Smooth muscle cell (in vitro differentiated cells): ENCODE measurements at regions not wholly inside any gene's neighbourhood (a gene's known extent, or its start where the extent isn't known, plus 50 kb on each side); places are given as distances from the start of the nearest gene placed in this dataset.

ENCODE experiments used
- DNase-seq: peaks from one replicate; lab custom pipeline; 2025; ENCODE audit not compliant: unreplicated experiment; lab: John Stamatoyannopoulos, UW
- H2AFZ ChIP-seq: fragments of 200-600 bp; sonication (generic); 2 replicates; pipeline ENCODE4 v1.6.0; 2016; ENCODE audit warnings: antibody characterized with exemption, low read depth, mild to moderate bottlenecking
- H3F3A ChIP-seq: fragments of 200-600 bp; sonication (generic); 2 replicates; pipeline ENCODE4 v1.6.0; 2017; ENCODE audit warnings: antibody characterized with exemption, low read depth
- H3K27ac ChIP-seq: fragments of 200-600 bp; sonication (generic); 2 replicates; pipeline ENCODE4 v1.5.1; 2016; ENCODE audit warnings: low read depth, mild to moderate bottlenecking
- H3K27me3 ChIP-seq: fragments of 200-600 bp; sonication (generic); 2 replicates; pipeline ENCODE4 v1.6.1; 2016; ENCODE audit warnings: low read depth, mild to moderate bottlenecking
- H3K36me3 ChIP-seq: fragments of 200-600 bp; sonication (generic); 2 replicates; pipeline ENCODE4 v1.5.1; 2016; ENCODE audit warnings: low read depth
- H3K4me1 ChIP-seq: fragments of 200-600 bp; sonication (generic); 2 replicates; pipeline ENCODE4 v1.5.1; 2016; ENCODE audit warnings: low read depth
- H3K4me2 ChIP-seq: fragments of 200-600 bp; sonication (generic); 2 replicates; pipeline ENCODE4 v1.6.0; 2016; ENCODE audit warnings: mild to moderate bottlenecking
- H3K4me3 ChIP-seq: fragments of 200-600 bp; sonication (generic); 2 replicates; pipeline ENCODE4 v1.5.1; 2016; ENCODE audit warnings: mild to moderate bottlenecking
- H3K79me2 ChIP-seq: fragments of 200-600 bp; sonication (generic); 2 replicates; pipeline ENCODE4 v1.6.0; 2016; ENCODE audit warnings: low read depth, mild to moderate bottlenecking
- H3K9ac ChIP-seq: fragments of 200-600 bp; sonication (generic); 2 replicates; pipeline ENCODE4 v1.6.0; 2016; ENCODE audit warnings: low read depth
- H3K9me3 ChIP-seq: fragments of 200-600 bp; sonication (generic); replicated peaks from 2 replicates; pipeline ENCODE4 v1.5.1; 2016; ENCODE audit warnings: low read depth
- H4K20me1 ChIP-seq: fragments of 200-600 bp; sonication (generic); 2 replicates; pipeline ENCODE4 v1.6.0; 2016; ENCODE audit warnings: low read depth
- WGBS: methylation state at CpG from one replicate; pipeline ENCODE4 v1.1.7; 2016; ENCODE audit warnings: low lambda C conversion rate; 5-methylcytosine and 5-hydroxymethylcytosine counted together
- TF ChIP-seq, protein P1 (sequence below): fragments of 200-600 bp; sonication (generic); IDR thresholded peaks from 2 replicates; pipeline ENCODE4 v1.5.1; 2017; ENCODE audit warnings: borderline replicate concordance, mild to moderate bottlenecking, antibody characterized with exemption; ENCODE audit not compliant: insufficient read depth, poor library complexity, severe bottlenecking

DNA sequence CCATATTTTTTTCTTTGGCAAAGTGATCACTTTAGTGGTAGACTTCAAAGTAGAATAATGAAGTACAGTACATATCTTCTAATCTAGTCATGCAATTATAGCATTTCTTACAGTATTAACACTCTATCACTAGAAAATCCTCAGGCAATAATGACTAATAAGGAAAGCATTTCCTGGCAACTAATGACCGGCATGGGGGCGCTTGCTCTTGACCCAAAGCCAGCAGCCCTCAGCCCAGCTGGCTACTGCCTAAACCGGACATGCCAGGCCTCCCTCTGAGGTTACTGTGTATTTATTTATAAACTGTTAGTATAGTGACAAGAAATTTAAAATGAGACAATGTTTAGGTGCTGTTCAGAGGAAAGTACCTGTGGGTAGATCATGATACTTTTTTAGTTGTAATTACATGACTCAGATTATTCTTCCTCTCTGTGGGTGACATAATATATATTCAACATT is 633.8 kb downstream of the PTPRC start:
- WGBS: 0% methylated on average over 3 of the region's 3 CpGs
- no peaks in the 10 kb centered on the region for H3K79me2 ChIP-seq
- no peaks in the 10 kb centered on the region for H3K27me3 ChIP-seq
- H3K4me1 ChIP-seq: peaks cover 12% of the 10 kb centered on the region
- TF ChIP-seq, protein P1, sequence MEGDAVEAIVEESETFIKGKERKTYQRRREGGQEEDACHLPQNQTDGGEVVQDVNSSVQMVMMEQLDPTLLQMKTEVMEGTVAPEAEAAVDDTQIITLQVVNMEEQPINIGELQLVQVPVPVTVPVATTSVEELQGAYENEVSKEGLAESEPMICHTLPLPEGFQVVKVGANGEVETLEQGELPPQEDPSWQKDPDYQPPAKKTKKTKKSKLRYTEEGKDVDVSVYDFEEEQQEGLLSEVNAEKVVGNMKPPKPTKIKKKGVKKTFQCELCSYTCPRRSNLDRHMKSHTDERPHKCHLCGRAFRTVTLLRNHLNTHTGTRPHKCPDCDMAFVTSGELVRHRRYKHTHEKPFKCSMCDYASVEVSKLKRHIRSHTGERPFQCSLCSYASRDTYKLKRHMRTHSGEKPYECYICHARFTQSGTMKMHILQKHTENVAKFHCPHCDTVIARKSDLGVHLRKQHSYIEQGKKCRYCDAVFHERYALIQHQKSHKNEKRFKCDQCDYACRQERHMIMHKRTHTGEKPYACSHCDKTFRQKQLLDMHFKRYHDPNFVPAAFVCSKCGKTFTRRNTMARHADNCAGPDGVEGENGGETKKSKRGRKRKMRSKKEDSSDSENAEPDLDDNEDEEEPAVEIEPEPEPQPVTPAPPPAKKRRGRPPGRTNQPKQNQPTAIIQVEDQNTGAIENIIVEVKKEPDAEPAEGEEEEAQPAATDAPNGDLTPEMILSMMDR: no peak
- DNase-seq: no peak
- H3K9me3 ChIP-seq: no peaks in the 10 kb centered on the region
- no peak overlapping the region for H2AFZ ChIP-seq
- no peaks in the 10 kb centered on the region for H3K36me3 ChIP-seq
- H3F3A ChIP-seq: peaks cover 16% of the 10 kb centered on the region
- H3K9ac ChIP-seq: peak overlapping the region; percentile 48
- peak overlapping the region; percentile 92 for H3K27ac ChIP-seq
- no peaks in the 10 kb centered on the region for H4K20me1 ChIP-seq
- H3K4me2 ChIP-seq: peak overlapping the region; percentile 69
- H3K4me3 ChIP-seq: no peak overlapping the region

DNA sequence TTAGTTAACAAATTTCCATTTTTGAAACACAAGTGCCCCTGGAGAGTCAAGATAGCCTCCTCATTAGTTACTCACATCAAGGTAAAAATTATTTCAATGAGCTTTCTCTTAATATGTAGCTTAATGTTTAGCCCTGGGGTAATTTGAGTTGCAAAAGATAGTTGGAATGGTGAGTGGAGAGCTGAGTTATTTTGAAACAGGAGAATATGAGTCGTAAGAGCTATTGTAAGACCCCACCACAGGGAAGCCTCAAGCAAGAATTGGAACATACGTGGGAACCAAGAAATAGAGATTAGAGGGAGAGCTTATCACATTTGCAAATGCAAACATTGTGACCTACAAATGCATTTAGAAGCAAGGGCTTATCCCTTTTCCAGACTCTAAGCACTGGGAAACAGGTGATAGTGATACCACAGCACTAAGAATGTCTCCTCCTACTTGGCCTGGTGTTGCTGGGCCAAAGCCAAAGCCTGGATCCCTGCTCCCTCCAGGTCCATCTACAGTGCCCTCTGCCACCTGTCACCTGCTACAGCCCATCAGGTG is 635.1 kb downstream of the PTPRC start:
- 10% methylated on average over 2 of the region's 2 CpGs for WGBS
- no peaks in the 10 kb centered on the region for H3K79me2 ChIP-seq
- H4K20me1 ChIP-seq: no peaks in the 10 kb centered on the region
- no peaks in the 10 kb centered on the region for H3K27me3 ChIP-seq
- peaks cover 12% of the 10 kb centered on the region for H3K4me1 ChIP-seq
- peak overlapping the region; percentile 33 for H3K9ac ChIP-seq
- H3K27ac ChIP-seq: peak overlapping the region; percentile 92
- no peak overlapping the region for H2AFZ ChIP-seq
- no peaks in the 10 kb centered on the region for H3K9me3 ChIP-seq
- no peak overlapping the region for H3K4me3 ChIP-seq
- H3K36me3 ChIP-seq: no peaks in the 10 kb centered on the region
- H3F3A ChIP-seq: peaks cover 16% of the 10 kb centered on the region
- TF ChIP-seq, protein P1: no peak
- peak overlapping the region; percentile 69 for H3K4me2 ChIP-seq
- DNase-seq: no peak

DNA sequence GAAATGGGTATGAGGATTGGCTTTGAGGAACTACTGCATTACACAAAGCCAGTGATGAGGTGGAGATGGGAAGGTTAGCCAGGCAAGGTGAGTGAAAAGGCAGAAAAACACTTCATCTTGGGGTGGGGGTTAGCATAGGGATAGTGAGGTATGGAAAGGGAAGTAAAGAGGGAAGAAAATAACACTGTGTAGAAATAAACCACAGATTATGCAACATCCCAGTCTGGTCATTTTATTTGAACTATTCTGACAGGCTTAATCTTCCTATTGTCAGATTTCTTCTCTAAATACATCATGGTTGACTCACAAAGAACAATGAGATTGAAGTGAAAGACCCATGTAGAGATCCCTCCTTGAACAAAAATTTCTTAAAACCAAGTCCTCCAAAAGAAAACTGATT is 640.2 kb downstream of the PTPRC start:
- Histone ChIP-seq H3F3A (peaks cover 3% of the 10 kb centered on the region), H3K36me3 (no peaks in the 10 kb centered on the region), H3K4me2 (no peak overlapping the region), H3K27me3 (no peaks in the 10 kb centered on the region), H4K20me1 (no peaks in the 10 kb centered on the region), H3K27ac (peak overlapping the region; percentile 74), H3K4me1 (no peaks in the 10 kb centered on the region), H3K9ac (no peak overlapping the region), H2AFZ (no peak overlapping the region), H3K9me3 (no peaks in the 10 kb centered on the region), H3K4me3 (no peak overlapping the region), H3K79me2 (no peaks in the 10 kb centered on the region)
- TF ChIP-seq, protein P1: no peak
- no peak for DNase-seq
